T-helper 2 cell treated with Interferon-gamma antibody and Interleukin-4, amounts not matched to agents 5 μg/mL and 100 μg/mL, for 36 hours (primary cell): ENCODE measurements at regions not wholly inside any gene's neighbourhood (a gene's known extent, or its start where the extent isn't known, plus 50 kb on each side); places are given as distances from the start of the nearest gene placed in this dataset.

Source experiments
- DNase-seq: peaks from one replicate; pipeline ENCODE4 v3.0.0; 2021; ENCODE audit warnings: low spot score
- H3K27ac Mint-ChIP-seq: one replicate; pipeline ENCODE4 v1.8.0; 2021; ENCODE audit warnings: mild to moderate bottlenecking, mixed read lengths
- H3K27me3 Mint-ChIP-seq: one replicate; pipeline ENCODE4 v1.8.0; 2021; ENCODE audit warnings: low read depth, mixed read lengths
- H3K36me3 Mint-ChIP-seq: one replicate; pipeline ENCODE4 v1.8.0; 2021; ENCODE audit warnings: low read depth, mixed read lengths
- H3K4me1 Mint-ChIP-seq: one replicate; pipeline ENCODE4 v1.8.0; 2021; ENCODE audit warnings: low read depth, mixed read lengths
- H3K4me3 Mint-ChIP-seq: one replicate; pipeline ENCODE4 v1.8.0; 2022; ENCODE audit warnings: mild to moderate bottlenecking, moderate library complexity, mixed read lengths
- H3K9me3 Mint-ChIP-seq: one replicate; pipeline ENCODE4 v1.8.0; 2021; ENCODE audit warnings: mixed read lengths

DNA sequence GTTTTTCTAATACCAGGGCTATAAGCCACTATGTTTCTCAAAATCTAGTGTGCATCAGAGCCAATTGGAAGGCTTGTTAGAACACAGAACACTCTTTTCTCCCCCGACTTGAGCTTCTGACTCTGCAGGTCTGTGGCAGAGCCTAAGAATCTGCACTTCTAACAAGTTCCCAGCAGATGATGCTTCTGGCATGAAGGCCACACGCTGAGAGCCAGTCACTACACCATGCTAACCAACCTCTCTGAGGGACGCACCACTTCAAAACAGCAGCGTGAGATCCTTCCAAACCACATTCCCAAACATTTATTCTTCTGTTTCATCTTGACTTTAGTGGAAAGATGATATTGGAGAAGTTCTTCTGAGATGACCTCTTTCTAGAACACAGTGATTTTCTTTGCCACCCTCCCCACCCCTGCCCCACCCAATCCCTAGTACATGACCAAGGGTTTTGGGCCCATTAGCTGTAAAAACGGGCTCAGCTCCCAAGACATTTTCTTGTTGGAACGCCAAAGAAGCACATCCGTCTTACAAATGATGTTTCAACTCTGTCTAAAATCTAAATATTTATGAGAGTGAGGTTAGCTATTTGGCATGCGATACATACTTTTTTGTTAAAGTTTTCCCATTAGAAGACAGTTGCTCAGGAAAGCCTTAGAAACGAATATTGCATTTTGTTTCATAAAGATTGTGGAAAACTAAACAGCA, 391.9 kb downstream of the TMEM182 start:
- no peaks in the 10 kb centered on the region for H3K9me3 Mint-ChIP-seq
- no peaks in the 10 kb centered on the region for H3K4me1 Mint-ChIP-seq
- no peaks in the 10 kb centered on the region for H3K36me3 Mint-ChIP-seq
- no peak overlapping the region for H3K27ac Mint-ChIP-seq
- no peak overlapping the region for H3K4me3 Mint-ChIP-seq
- no peaks in the 10 kb centered on the region for H3K27me3 Mint-ChIP-seq
- no peak for DNase-seq

DNA sequence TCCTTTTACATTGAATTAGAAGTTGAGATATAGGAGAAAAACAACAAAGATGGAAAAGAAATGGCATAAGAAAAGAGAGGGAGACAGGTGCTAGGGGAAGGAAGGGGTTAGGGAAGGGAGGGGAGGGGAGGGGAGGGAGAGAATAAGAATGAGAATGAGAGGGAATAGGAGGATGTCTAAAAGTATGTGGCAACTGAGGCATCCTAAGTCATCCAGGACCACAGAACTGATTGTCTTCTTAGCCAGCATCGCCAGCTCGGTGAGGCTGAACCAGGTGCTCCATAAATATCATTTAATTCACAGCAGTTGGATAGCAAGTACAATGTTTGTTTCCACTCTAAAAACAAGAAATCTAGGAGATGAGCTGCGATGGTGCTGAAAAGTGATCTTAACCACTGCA, 393.5 kb downstream of the TMEM182 start:
- no peaks in the 10 kb centered on the region for H3K27me3 Mint-ChIP-seq
- no peaks in the 10 kb centered on the region for H3K36me3 Mint-ChIP-seq
- no peak for DNase-seq
- H3K4me3 Mint-ChIP-seq = no peak overlapping the region
- no peaks in the 10 kb centered on the region for H3K9me3 Mint-ChIP-seq
- no peak overlapping the region for H3K27ac Mint-ChIP-seq
- no peaks in the 10 kb centered on the region for H3K4me1 Mint-ChIP-seq

DNA sequence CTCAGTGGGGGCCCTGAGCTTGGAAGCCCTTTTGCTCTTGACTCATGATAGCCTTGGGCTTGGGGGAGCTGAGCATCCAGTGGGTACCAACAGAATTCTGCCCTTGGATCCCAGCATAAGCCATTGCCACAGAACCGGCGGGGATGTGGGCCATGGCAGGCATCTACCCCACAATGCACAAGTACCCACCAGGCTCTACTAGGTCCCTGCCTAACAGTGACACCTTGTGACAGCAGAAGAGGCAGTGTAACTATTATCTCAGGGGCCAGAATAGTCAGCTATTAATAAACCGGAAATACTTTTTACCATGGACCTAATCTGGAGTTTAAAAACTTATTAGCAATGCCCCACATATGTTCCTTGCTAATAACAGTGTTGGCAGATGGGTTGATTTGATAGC, 397.2 kb downstream of the TMEM182 start:
- Mint-ChIP-seq H3K9me3 (no peaks in the 10 kb centered on the region), H3K4me3 (no peak overlapping the region), H3K27me3 (peaks cover 3% of the 10 kb centered on the region), H3K27ac (no peak overlapping the region), H3K4me1 (no peaks in the 10 kb centered on the region), H3K36me3 (no peaks in the 10 kb centered on the region)
- DNase-seq = no peak

DNA sequence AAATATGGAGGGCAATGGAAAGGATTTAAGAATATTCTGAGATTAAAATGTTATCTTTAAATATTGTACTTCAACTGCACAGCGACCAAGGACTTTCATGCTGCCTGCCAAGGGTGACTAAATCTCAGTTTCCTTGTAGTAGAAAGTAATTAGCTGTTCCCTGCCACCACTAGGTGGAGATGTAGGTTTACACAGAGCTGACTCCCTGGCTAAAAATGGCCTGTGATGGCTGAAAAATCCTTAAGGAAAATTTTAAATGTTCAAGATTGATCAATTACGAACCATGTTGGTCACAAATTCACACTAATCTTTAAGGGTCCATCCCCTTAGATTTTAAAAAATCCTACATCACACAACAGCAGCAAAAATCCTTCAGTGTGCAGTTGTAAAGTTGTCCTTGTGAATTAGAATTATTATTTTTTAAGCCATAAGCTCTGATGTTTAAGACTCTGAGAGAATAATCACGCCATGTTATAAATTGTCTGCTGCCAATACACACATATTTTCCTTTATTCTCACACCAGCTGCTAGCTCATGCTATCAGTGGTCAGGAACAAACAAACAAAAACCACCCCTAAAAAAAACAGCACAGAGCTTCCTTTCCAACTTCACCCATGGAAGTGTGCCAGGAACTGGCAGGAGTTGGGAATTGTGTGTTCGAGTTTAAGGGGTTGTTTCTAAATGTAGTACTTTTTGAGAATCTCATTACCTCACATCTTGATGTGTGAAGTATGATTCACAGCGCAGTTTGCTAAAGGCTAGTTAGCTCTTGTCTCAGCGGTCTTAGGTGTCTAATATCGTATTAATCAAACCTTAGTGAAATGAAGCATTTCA, 399.8 kb downstream of the TMEM182 start:
- H3K36me3 Mint-ChIP-seq = no peaks in the 10 kb centered on the region
- no peak for DNase-seq
- H3K27me3 Mint-ChIP-seq = peaks cover 3% of the 10 kb centered on the region
- no peaks in the 10 kb centered on the region for H3K9me3 Mint-ChIP-seq
- H3K27ac Mint-ChIP-seq = no peak overlapping the region
- H3K4me3 Mint-ChIP-seq = no peak overlapping the region
- no peaks in the 10 kb centered on the region for H3K4me1 Mint-ChIP-seq

DNA sequence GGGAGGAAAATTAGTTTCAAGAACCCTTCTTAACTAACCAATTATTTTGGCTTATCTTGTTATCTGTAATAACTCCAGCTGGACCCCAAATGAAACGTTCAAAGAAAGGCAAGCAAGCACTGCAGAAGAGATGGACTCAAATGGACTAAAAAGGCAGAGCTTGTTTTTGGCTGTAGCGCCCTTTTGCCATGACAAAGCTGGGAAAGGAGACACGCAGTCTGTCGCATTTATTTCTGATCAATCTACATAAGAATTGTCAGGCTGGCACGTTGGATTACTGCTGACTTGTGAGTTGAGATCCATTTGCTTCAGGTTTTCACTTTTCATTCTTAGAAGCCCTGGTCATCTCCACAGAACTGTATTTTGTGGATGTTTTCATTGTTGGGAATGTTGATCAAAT, 402.9 kb downstream of the TMEM182 start:
- no peak for DNase-seq
- Mint-ChIP-seq H3K36me3 (no peaks in the 10 kb centered on the region), H3K4me1 (no peaks in the 10 kb centered on the region), H3K27ac (no peak overlapping the region), H3K27me3 (peaks cover 3% of the 10 kb centered on the region), H3K9me3 (no peaks in the 10 kb centered on the region), H3K4me3 (no peak overlapping the region)

DNA sequence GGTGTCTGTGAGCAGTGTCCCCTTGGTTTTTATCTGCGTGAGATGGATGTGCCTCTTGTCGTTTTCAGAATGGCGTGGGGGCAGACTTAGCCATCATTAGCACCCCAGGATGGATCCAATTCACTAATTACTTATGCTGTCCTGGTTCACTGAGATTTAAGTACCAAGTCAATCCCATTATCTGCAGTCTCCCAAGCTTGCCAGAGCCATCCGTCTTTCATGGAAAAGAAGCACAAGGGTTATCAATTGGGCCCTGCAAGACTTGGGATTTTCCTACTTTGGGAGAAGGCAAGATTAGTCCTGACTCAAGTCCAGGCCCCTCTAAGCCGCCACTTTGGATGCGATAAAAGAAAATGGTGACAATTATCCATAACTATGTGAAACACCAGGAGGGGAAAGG, 404.0 kb downstream of the TMEM182 start:
- Mint-ChIP-seq H3K27me3 (peaks cover 3% of the 10 kb centered on the region), H3K9me3 (no peaks in the 10 kb centered on the region), H3K36me3 (no peaks in the 10 kb centered on the region), H3K4me1 (no peaks in the 10 kb centered on the region), H3K4me3 (no peak overlapping the region), H3K27ac (no peak overlapping the region)
- DNase-seq = no peak

DNA sequence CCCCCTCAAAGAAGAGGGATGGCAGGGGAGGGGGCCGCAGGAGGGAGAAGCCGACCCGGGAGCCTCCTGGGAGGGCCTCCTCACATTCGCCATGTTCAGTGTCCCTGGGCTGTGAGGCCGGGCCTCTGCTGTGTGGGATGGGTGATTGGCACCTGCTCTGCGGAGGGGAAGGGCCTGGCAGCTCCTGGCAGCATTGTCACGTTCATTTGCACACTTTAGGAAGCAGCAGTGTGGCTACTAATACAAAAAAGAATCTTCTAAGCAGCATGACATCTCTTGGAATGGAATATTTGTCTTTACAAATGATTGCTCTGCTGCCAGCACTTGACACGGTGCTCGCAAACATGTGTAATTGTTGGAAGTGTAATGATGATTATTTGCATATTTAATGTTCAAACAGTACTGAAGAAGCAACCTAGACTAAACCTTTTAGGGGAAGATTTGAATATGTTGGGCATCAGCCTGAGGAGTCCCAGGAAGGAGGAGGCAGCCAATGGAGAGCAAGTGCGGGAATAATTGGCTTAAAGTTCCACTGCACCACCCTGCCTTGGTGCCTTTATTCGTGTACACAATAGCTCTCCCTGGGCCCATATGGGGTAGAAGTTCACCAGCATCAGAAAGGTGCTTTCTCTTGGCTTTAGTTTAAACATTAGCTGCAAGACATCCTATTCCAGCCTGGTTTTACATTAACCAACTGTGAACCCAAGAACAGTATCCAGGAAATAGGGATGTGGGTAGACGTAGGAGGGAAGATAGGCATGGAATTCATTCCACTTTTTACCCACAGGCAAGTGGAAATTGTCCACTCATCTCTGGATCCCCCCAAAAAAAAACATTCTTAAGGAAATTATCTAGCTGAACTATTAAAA, 404.9 kb downstream of the TMEM182 start:
- no peak for DNase-seq

DNA sequence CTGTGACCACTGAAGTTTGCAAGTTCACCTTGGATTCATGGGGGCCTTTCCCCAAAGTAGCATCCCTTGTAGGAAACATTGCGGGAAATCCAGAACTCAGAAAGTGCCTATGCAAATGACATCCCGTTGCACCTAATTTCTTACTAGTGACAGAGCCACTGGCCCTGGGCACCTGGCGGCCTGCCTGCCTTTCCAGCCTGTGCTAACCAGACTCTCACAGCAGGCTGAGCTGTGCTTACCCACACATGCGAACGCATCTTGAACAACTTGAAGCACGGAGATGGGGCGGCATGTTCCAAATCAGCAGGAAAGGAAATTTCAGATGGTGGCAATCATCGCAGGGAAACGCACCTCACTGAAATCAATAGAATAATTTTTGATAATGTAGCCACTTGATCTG, 405.8 kb downstream of the TMEM182 start:
- Mint-ChIP-seq H3K4me1 (no peaks in the 10 kb centered on the region), H3K4me3 (no peak overlapping the region), H3K27me3 (no peaks in the 10 kb centered on the region), H3K36me3 (no peaks in the 10 kb centered on the region), H3K9me3 (no peaks in the 10 kb centered on the region), H3K27ac (no peak overlapping the region)
- DNase-seq = no peak

More for the DNA sequence above, 404.9 kb downstream of the TMEM182 start:
- no peaks in the 10 kb centered on the region for H3K9me3 Mint-ChIP-seq
- no peaks in the 10 kb centered on the region for H3K4me1 Mint-ChIP-seq
- no peaks in the 10 kb centered on the region for H3K36me3 Mint-ChIP-seq
- no peak overlapping the region for H3K27ac Mint-ChIP-seq
- H3K27me3 Mint-ChIP-seq = no peaks in the 10 kb centered on the region
- H3K4me3 Mint-ChIP-seq = no peak overlapping the region

DNA sequence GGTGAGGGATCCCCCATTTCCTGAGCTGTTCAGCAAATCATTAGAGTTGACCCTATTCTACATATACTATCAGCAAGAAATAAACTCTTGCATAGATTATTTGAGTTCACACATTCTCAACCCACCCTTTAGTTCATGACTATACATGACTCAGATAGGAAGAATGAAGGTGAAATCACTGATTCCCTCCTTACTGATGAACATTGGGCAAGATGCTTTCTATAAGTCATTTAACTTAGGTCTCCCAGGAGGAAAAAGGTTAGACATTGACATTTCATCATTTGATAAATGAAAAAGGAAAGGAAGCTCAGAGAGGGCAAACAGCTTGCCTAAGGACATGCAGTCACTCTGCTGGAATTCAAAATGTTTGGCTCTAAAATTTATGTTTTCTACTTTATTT, 408.0 kb downstream of the TMEM182 start:
- DNase-seq = no peak

DNA sequence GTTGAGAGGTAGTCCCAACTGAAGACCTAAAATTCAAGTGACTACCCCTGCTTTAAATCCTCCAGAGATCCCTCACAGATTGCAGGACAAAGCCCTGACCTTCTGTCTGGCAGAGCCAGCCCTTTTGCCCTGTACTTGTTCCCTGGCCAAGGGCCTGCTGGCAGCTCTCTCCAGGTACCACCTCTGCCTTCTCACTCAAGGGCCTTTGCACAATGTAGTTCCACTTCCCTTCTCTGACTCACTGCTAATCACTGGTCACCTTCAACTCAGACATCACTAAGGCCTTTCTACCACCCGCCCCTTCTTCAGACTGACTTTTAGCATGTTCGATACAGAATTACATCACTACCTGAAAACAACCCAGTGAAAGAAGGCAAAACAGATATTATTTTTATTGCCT, 411.0 kb downstream of the TMEM182 start:
- H3K27ac Mint-ChIP-seq = no peak overlapping the region
- H3K4me3 Mint-ChIP-seq = no peak overlapping the region
- H3K9me3 Mint-ChIP-seq = no peaks in the 10 kb centered on the region
- no peaks in the 10 kb centered on the region for H3K27me3 Mint-ChIP-seq
- no peak for DNase-seq
- no peaks in the 10 kb centered on the region for H3K4me1 Mint-ChIP-seq
- no peaks in the 10 kb centered on the region for H3K36me3 Mint-ChIP-seq

More for the DNA sequence above, 408.0 kb downstream of the TMEM182 start:
- H3K27me3 Mint-ChIP-seq = no peaks in the 10 kb centered on the region
- no peak overlapping the region for H3K4me3 Mint-ChIP-seq
- H3K9me3 Mint-ChIP-seq = no peaks in the 10 kb centered on the region
- no peak overlapping the region for H3K27ac Mint-ChIP-seq
- H3K36me3 Mint-ChIP-seq = no peaks in the 10 kb centered on the region
- no peaks in the 10 kb centered on the region for H3K4me1 Mint-ChIP-seq

DNA sequence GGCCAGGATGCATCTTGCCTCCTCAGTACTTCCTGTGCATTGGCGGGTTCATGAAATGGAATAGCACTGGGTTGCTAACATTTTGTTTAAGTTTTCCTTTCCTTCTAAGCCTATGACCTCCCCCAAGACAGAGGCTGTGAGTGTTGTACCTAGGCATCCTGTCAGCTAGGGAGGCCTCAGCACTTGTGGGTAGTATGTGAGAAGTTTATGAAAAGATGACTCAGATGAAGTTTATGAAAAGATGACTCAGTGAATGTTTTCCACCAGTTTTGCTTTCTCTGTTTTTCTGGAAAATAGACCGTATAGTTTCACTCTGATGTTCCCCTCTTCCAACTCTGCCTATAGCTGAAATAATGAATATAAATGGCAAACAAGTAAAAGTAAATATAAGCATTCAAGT, 412.9 kb downstream of the TMEM182 start:
- DNase-seq = no peak
- H3K4me1 Mint-ChIP-seq = no peaks in the 10 kb centered on the region
- no peaks in the 10 kb centered on the region for H3K36me3 Mint-ChIP-seq
- no peak overlapping the region for H3K27ac Mint-ChIP-seq
- H3K9me3 Mint-ChIP-seq = no peaks in the 10 kb centered on the region
- no peaks in the 10 kb centered on the region for H3K27me3 Mint-ChIP-seq
- no peak overlapping the region for H3K4me3 Mint-ChIP-seq

DNA sequence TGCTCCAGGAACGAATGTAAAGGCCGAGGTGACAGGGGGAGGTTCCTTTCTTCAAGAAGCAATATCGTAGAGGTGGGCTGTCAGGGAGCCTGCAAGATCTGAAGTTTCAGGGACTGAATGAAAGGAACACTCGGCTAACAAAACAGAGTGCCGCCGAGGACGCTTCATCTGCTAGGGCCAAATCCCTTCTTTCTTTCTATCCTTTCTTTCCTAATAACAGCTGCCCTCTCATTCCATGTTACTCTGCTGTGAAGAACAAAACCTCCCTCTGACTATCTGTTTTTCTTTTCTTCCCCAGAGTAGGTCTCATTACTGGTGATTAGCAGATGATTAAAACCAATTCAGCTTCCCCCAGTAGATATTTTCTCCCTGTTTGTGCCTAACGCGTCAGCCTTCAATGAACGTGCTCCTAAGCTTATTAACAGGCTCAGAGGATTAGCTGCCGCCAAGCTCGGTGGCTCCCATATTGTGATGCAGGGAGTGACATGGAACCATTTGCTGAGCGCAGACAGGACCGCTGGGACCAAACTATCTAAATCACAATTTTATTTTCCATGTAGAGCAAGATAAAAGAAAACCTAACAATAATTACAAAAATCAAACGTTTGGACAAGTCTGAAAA, 414.6 kb downstream of the TMEM182 start:
- DNase-seq = no peak
- no peaks in the 10 kb centered on the region for H3K36me3 Mint-ChIP-seq
- no peak overlapping the region for H3K4me3 Mint-ChIP-seq
- H3K4me1 Mint-ChIP-seq = no peaks in the 10 kb centered on the region
- H3K27me3 Mint-ChIP-seq = no peaks in the 10 kb centered on the region
- no peak overlapping the region for H3K27ac Mint-ChIP-seq
- H3K9me3 Mint-ChIP-seq = no peaks in the 10 kb centered on the region

DNA sequence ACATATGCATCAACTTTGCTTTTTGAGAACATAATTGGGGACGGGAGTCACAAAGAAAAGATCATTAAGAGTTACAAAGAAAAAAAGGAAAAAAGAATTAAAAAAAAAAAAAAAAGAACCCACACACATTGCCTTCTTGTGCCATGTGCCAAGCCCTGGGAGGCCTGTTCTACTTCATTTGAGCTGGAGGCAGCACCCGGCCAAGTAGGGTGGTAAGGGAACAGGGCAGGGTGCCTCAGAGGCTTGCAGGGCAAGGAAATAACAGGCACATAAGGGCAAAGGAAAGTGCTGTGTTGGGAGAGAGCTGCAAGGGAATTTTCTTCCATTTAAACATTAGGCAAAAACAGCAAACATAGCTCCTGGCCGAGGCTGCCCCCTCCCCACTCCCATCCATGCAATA, 418.0 kb downstream of the TMEM182 start:
- no peak for DNase-seq
- H3K9me3 Mint-ChIP-seq = no peaks in the 10 kb centered on the region
- no peak overlapping the region for H3K27ac Mint-ChIP-seq
- no peak overlapping the region for H3K4me3 Mint-ChIP-seq
- no peaks in the 10 kb centered on the region for H3K27me3 Mint-ChIP-seq
- no peaks in the 10 kb centered on the region for H3K36me3 Mint-ChIP-seq
- no peaks in the 10 kb centered on the region for H3K4me1 Mint-ChIP-seq

DNA sequence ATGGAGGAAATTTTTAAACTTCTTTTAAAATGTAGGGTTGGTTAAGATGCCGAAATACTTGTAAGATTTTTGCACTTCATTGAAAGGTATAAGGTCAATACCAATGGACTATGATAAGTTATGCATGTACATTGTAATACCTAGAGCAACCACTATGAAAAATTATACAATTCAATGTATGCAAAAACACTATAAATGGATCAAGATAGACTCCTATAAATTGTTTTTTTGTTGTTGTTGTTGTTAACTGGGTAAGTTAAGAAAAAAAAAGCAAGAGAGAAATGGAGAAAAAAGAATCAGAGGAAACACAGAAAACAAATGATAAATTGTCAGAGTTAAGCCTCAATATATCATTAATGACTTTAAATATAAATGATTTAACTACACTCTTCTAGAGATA, 421.2 kb downstream of the TMEM182 start:
- H3K4me1 Mint-ChIP-seq = no peaks in the 10 kb centered on the region
- H3K9me3 Mint-ChIP-seq = no peaks in the 10 kb centered on the region
- no peak overlapping the region for H3K27ac Mint-ChIP-seq
- H3K27me3 Mint-ChIP-seq = no peaks in the 10 kb centered on the region
- no peak for DNase-seq
- no peaks in the 10 kb centered on the region for H3K36me3 Mint-ChIP-seq
- no peak overlapping the region for H3K4me3 Mint-ChIP-seq
